GM18858 (cell line): ENCODE measurements at regions not wholly inside any gene's neighbourhood (a gene's known extent, or its start where the extent isn't known, plus 50 kb on each side); places are given as distances from the start of the nearest gene placed in this dataset.
"Not testable (repeated sequence)": the region's sequence is repeated elsewhere in the genome, so short reads cannot be mapped to it uniquely, and the experiment has no call there.

Source experiments
- ATAC-seq: cut with Tn5 transposase; IDR thresholded peaks from one replicate; pipeline ENCODE4 v1.9.1; 2021; ENCODE audit not compliant: unreplicated experiment

DNA sequence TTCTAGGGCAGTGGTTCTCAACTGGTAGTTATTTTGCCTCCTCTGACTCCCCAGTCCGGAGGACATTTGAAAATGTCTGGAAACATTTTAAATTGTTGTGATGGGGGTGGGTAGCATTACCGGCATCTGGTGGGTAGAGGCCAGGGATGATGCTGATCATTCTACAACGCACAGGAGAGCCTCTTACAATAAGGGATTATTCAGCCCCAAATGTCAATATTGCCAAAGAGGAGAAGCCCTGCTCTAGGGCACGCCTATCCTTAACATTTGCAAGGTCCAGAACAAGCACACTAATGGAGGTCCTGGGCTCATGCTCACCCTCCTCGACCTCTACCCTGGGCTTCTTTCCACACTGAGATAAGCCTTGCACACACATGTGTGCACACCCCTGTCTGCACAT lies 106.4 kb downstream of the MINAR1 start:
- no peak for ATAC-seq

- no peak for ATAC-seq
Observed at GRCh38 chr15:79539401-79539800, 107.3 kb downstream of the MINAR1 start.

GRCh38 chr15:79540551-79540950 lies 108.4 kb downstream of the MINAR1 start:
- ATAC-seq, result no peak

- no peak for ATAC-seq
Observed at GRCh38 chr15:79541196-79541595, 109.1 kb downstream of the MINAR1 start.

- no peak for ATAC-seq
Observed at GRCh38 chr15:79543097-79543496, 111.0 kb downstream of the MINAR1 start.

DNA sequence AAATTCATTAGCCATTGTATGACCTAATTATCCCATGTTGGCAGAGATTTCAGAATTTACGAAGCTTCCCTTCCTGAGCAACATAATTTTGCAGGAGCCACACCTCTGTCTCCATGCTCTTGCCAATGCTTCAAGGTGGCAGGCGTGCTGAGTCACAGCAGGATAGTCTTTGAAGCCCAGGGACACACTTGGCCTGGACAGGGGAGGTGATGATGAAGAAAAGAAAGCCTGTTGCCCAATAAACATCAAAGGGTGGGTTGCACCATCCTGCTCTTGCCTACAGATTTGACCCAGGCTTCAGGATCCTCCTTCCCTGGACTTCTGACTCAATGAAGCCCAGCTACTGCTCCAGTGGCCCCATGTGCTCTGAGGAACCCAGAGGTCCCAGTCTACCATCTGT lies 117.1 kb downstream of the MINAR1 start:
- no peak for ATAC-seq

DNA sequence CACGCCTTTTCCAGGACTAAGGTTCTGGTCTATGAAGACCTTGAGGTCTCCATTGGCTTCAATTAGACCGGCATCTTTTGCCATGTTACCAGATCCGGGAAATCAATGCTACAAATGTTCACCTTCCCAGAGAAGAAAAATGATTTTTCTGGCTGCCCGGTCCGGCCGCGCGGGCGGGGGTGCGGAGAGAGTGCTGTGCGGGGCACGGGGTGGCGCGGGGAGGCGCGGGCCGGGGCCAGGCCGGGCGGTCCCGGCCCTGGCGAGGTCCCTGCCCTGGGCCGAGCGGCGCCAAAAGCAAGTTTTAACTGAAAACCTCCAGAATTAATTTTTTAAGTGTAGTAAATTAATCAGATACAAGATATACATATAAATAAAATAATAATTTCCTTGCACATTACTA lies 128.2 kb downstream of the MINAR1 start:
- no peak for ATAC-seq

DNA sequence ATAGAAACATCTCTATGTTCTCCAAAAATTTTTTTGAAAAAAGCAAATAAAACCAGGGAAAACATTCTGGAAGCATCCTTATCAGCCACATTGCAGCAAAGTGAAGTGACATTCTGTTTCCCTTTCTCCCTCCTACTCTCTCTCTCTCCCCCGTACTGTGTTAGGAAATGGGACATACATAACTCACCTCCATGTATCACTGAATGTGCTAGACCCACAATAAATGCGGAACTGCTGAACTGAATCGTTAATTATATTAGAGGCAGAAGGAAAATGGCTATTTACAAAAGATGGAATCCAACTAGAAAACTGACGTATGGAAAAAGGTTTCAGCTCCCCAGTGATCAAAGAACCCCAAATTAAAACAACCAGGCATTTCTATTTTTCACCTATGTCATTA lies 129.8 kb downstream of the MINAR1 start:
- no peak for ATAC-seq

DNA sequence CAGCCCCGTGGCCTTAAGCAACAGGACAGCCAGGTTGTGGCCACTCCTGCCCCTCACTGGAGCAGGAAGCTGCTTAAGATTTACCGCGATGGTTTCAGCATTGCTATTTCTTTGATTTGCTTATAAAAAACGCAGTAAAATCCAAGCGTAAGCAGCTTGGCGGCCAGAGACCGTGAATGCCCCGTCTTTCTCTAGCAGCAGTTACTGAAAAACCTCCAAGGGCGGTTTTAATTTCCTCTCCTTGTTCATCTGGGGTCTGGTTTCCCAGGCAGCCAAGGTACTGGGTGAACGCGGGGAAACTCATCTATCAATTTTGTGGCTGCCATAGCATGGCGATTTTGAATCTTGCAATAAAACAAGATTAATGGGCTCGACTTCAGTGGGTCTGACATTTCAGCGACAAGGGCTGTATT lies 130.3 kb downstream of the MINAR1 start:
- no peak for ATAC-seq

GRCh38 chr15:79562899-79563298 lies 130.8 kb downstream of the MINAR1 start:
- ATAC-seq, result no peak

DNA sequence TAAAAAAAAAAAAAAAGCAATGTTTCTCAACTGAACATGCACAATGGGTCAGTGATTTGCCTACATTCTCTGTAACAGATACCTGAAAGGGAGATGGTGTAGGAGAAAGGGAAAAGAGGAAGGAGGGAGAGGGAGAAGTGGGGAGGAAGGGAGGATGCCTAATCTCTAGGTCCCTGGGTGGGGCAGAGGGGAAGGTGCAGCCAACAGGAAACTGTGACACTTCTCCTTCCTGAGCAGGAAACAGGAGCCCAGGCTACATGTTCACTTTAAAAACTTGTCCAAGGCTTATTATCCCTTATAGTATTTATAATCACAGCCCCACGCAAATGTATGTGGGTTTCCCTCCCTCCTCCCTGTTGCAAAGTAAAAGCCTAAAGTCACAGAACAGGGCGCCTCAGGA lies 137.9 kb downstream of the MINAR1 start:
- no peak for ATAC-seq

GRCh38 chr15:79572691-79573404 lies 140.7 kb downstream of the MINAR1 start:
- no peak for ATAC-seq

- not testable (repeated sequence) for ATAC-seq
Observed at GRCh38 chr15:79574431-79575273, 142.5 kb downstream of the MINAR1 start.

DNA sequence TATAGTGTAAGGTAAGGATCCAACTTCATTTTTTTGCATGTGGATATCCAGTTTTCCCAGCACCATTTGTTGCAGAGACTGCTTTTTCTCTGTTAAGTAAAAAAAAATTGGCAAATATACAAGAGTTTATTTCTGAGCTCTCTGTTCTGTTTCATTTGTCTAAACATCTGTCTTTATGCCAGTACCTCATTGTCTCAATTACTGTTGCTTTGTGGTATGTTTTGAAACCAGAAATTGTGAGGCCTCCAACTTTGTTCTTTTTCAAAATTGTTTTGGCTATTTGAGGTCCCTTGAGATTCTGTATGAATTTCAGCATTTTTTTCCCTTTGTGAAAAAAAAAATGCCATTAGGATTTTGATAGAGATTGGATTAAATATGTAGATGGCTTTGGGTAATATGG lies 150.5 kb downstream of the MINAR1 start:
- ATAC-seq, result no peak

- ATAC-seq, result no peak
Observed at GRCh38 chr15:79592126-79592525, 160.0 kb downstream of the MINAR1 start.

- no peak for ATAC-seq
Observed at GRCh38 chr15:79593119-79593869, 161.2 kb downstream of the MINAR1 start.

GRCh38 chr15:79595306-79595705 lies 163.2 kb downstream of the MINAR1 start:
- ATAC-seq, result no peak

- ATAC-seq, result peak; percentile 93
Observed at GRCh38 chr15:79595995-79596622, 164.0 kb downstream of the MINAR1 start.

DNA sequence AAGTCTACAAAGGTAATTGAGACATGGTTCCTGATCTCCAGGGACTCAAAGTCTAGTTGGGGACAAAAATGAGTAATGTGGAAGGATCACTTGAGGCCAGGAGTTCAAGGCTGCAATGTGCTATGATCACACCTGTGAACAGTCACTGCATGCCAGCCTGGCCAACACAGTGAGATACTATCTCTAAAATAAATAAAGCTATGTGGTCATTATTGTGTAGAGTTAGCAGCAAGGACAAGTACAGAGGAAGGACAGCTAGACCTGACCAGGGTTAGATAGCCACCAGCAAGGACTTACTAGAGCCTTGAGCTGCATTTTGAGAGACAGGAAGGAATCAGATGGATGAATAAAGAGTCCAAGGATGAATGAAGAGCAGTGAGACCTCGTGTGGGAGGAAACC lies 166.5 kb downstream of the MINAR1 start:
- ATAC-seq, result no peak

GRCh38 chr15:79601405-79602086 lies 169.4 kb downstream of the MINAR1 start:
- no peak for ATAC-seq

GRCh38 chr15:79602180-79602579 lies 170.0 kb downstream of the MINAR1 start:
- no peak for ATAC-seq
